Ishikawa (cell line): ENCODE measurements at regions not wholly inside any gene's neighbourhood (a gene's known extent, or its start where the extent isn't known, plus 50 kb on each side); places are given as distances from the start of the nearest gene placed in this dataset.

Experiments
- CEBPB ChIP-seq: IDR thresholded peaks from 2 replicates; pipeline ENCODE4 v1.6.1; 2012
- CREB1 ChIP-seq: IDR thresholded peaks from 2 replicates; pipeline ENCODE4 v1.6.1; 2012; ENCODE audit warnings: low read depth
- EGR1 ChIP-seq: IDR thresholded peaks from 2 replicates; pipeline ENCODE4 v1.6.1; 2012
- EP300 ChIP-seq: IDR thresholded peaks from 2 replicates; pipeline ENCODE4 v1.6.1; 2012; ENCODE audit warnings: borderline replicate concordance
- FOXM1 ChIP-seq: IDR thresholded peaks from 2 replicates; pipeline ENCODE4 v1.6.1; 2012; ENCODE audit warnings: low read depth, borderline replicate concordance
- MAX ChIP-seq: IDR thresholded peaks from 2 replicates; pipeline ENCODE4 v1.6.1; 2012
- NFIC ChIP-seq: IDR thresholded peaks from 2 replicates; pipeline ENCODE4 v1.6.1; 2012
- RAD21 ChIP-seq: IDR thresholded peaks from 2 replicates; pipeline ENCODE4 v1.6.1; 2012; ENCODE audit warnings: low read depth
- REST ChIP-seq: IDR thresholded peaks from 2 replicates; pipeline ENCODE4 v1.6.1; 2012; ENCODE audit warnings: low read depth, mild to moderate bottlenecking
- TAF1 ChIP-seq: IDR thresholded peaks from 2 replicates; pipeline ENCODE4 v1.6.1; 2012; ENCODE audit warnings: low read depth, mild to moderate bottlenecking
- TCF12 ChIP-seq: IDR thresholded peaks from 2 replicates; pipeline ENCODE4 v1.6.1; 2012; ENCODE audit warnings: low read depth
- TEAD4 ChIP-seq: IDR thresholded peaks from 2 replicates; pipeline ENCODE4 v1.6.1; 2012
- USF1 ChIP-seq: IDR thresholded peaks from 2 replicates; pipeline ENCODE4 v1.6.1; 2012
- YY1 ChIP-seq: IDR thresholded peaks from 2 replicates; pipeline ENCODE4 v1.6.1; 2012; ENCODE audit warnings: low read depth
- ZBTB7A ChIP-seq: IDR thresholded peaks from 2 replicates; pipeline ENCODE4 v1.6.1; 2012; ENCODE audit warnings: low read depth

- TF ChIP-seq NFIC (no peak), RAD21 (no peak), USF1 (no peak), MAX (no peak), TEAD4 (no peak), TAF1 (no peak), CREB1 (no peak), FOXM1 (no peak), CEBPB (no peak), YY1 (no peak), EGR1 (no peak), ZBTB7A (no peak)
Observed at GRCh38 chr12:86772696-86773095, 516.5 kb upstream of the MGAT4C start.

- TF ChIP-seq NFIC: no peak
- TF ChIP-seq TCF12: no peak
- no peak for TF ChIP-seq YY1
- TF ChIP-seq EP300: no peak
- no peak for TF ChIP-seq CEBPB
- no peak for TF ChIP-seq TEAD4
- TF ChIP-seq CREB1: no peak
- TF ChIP-seq USF1: no peak
- no peak for TF ChIP-seq ZBTB7A
- TF ChIP-seq MAX: no peak
- TF ChIP-seq FOXM1: no peak
- TF ChIP-seq EGR1: no peak
- TF ChIP-seq RAD21: no peak
- no peak for TF ChIP-seq TAF1
- TF ChIP-seq REST: no peak
Observed at GRCh38 chr12:86770871-86771270, 514.7 kb upstream of the MGAT4C start.

GRCh38 chr12:86748894-86749293 is 492.7 kb upstream of the MGAT4C start:
- TF ChIP-seq MAX (no peak), CEBPB (no peak), EGR1 (no peak), RAD21 (no peak), TCF12 (no peak)

- TF ChIP-seq TEAD4: no peak
- TF ChIP-seq EP300: no peak
- no peak for TF ChIP-seq NFIC
- TF ChIP-seq MAX: no peak
- no peak for TF ChIP-seq RAD21
- no peak for TF ChIP-seq CREB1
- no peak for TF ChIP-seq TCF12
- no peak for TF ChIP-seq TAF1
- TF ChIP-seq EGR1: no peak
- no peak for TF ChIP-seq FOXM1
- no peak for TF ChIP-seq USF1
- TF ChIP-seq ZBTB7A: no peak
- no peak for TF ChIP-seq CEBPB
Observed at GRCh38 chr12:86744547-86745212, 488.5 kb upstream of the MGAT4C start.

GRCh38 chr12:86743875-86744536 is 487.8 kb upstream of the MGAT4C start:
- TF ChIP-seq ZBTB7A (no peak), USF1 (no peak), MAX (no peak), YY1 (no peak), FOXM1 (no peak), RAD21 (no peak), CEBPB (no peak), TAF1 (no peak), NFIC (no peak), TEAD4 (no peak), EP300 (no peak)

- TF ChIP-seq MAX (no peak), ZBTB7A (no peak), TAF1 (no peak), CEBPB (no peak), TEAD4 (no peak), EGR1 (no peak), USF1 (no peak), YY1 (no peak), FOXM1 (no peak), RAD21 (no peak), NFIC (no peak), REST (no peak), CREB1 (no peak), EP300 (no peak), TCF12 (no peak)
Observed at GRCh38 chr12:86741531-86741930, 485.3 kb upstream of the MGAT4C start.
